ENCODE measurements at regions not wholly inside any gene's neighbourhood (a gene's known extent, or its start where the extent isn't known, plus 50 kb on each side); places are given as distances from the start of the nearest gene placed in this dataset.

DNA sequence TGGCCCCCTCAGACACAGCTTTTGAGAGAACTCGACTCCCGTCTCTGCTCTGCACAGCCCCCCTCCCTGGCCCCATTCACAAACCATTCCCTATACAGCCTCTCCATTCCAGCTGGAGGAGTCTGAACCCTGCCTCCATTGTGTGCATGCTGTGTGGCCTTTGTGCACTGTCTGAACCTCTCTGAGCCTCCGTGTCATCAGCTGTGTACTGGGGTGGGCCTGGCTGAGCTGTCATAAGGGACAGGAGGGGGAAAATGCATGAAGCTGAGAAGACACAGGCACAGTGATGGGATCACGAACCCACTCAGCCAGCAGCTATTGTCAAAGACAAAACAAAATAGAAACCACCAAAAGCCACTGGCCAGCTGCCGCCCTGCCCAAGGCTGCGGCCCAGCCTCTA is 130.8 kb downstream of the RFLNA start (continued):
- TF ChIP-seq TARDBP (IDR thresholded peaks at IDR 0.05; ENCODE audit: borderline replicate concordance) (no peak), SREBF1 (IDR thresholded peaks at IDR 0.05; ENCODE audit: low read length) (no peak), RB1 (IDR thresholded peaks at IDR 0.05; ENCODE audit: borderline replicate concordance) (no peak), SRF (IDR thresholded peaks at IDR 0.05; ENCODE audit: low read depth in 2 of 2, low read length in 2 of 2) (no peak), CBX5 (IDR thresholded peaks at IDR 0.05; ENCODE audit: low read depth) (no peak), FOXK2 (IDR thresholded peaks at IDR 0.05) (no peak)

GRCh38 chr12:124424516-124424905 is 129.6 kb downstream of the RFLNA start:
- intact Hi-C loops (cut with micrococcal nuclease; ENCODE audit: unreplicated experiment) = no loop called here
- no TSS peak for BruUV-seq (replicated peaks)
- no peaks in the 10 kb centered on the region for H3K9me3 ChIP-seq (replicated peaks; ENCODE audit: control insufficient read depth, insufficient read depth, low read length)
- H4K20me1 ChIP-seq (ENCODE audit: control insufficient read depth, insufficient read depth) = no peaks in the 10 kb centered on the region
- SMC1A ChIA-PET (ENCODE audit: uncharacterized antibody, unreplicated experiment) = no interaction called here
- WGBS (ENCODE audit: insufficient coverage, insufficient replicate concordance, low lambda C conversion rate, missing lambda C conversion rate) = 85% methylated on average over 10 of the region's 10 CpGs
- DNase-seq (ENCODE audit: low read depth, low spot score) (no peak), ATAC-seq (no peak), FAIRE-seq (no peak)
- no peak overlapping the region for H3K4me2 ChIP-seq (ENCODE audit: control insufficient read depth, insufficient read depth)
- H2AFZ ChIP-seq (ENCODE audit: control insufficient read depth, low read depth, low read length) = no peak overlapping the region
- H3K4me1 ChIP-seq (ENCODE audit: control insufficient read depth, insufficient read depth, low read length) = no peaks in the 10 kb centered on the region
- RAD21 ChIA-PET (ENCODE audit: unreplicated experiment) = no interaction called here
- POLR2A ChIA-PET = no interaction called here
- H3K36me3 ChIP-seq (ENCODE audit: control insufficient read depth in 2 of 2, insufficient read depth in 2 of 2, low read length in 1 of 2) = peaks cover 9 to 35% of the 10 kb centered on the region in 2 experiments; a peak in 3 of 4 replicates
- H3K27ac ChIP-seq (ENCODE audit: control insufficient read depth, insufficient read depth) = no peak overlapping the region
- no peaks in the 10 kb centered on the region for H3K27me3 ChIP-seq (replicated peaks in 1 of 2; ENCODE audit: control insufficient read depth in 2 of 2, insufficient read depth in 2 of 2, low read length in 1 of 2)
- CTCF ChIA-PET = no interaction called here
- H3K4me3 ChIP-seq = no peak overlapping the region
- TF ChIP-seq WRNIP1 (IDR thresholded peaks at IDR 0.05; ENCODE audit: borderline replicate concordance, low read depth, low read length) (no peak), POLR2AphosphoS5 (IDR thresholded peaks at IDR 0.05; ENCODE audit: low read length) (peak; percentile 14; the same call in 1 of the 2 replicates), ZZZ3 (IDR thresholded peaks at IDR 0.05; ENCODE audit: control insufficient read depth, insufficient read length, low read depth) (no peak)
- no peaks in the 10 kb centered on the region for H3K79me2 ChIP-seq (ENCODE audit: control insufficient read depth, insufficient read depth, low read length)
- H3K9ac ChIP-seq (ENCODE audit: control insufficient read depth, insufficient read depth, low read length) = no peak overlapping the region
- in situ Hi-C loops (cut with MboI) = no loop called here

Measured in GM12878 (cell line).